Panc1 (cell line): ENCODE measurements at regions not wholly inside any gene's neighbourhood (a gene's known extent, or its start where the extent isn't known, plus 50 kb on each side); places are given as distances from the start of the nearest gene placed in this dataset.

ENCODE experiments used
- ATAC-seq: fragments of 200-7000 bp; cut with Tn5 transposase; 2 replicates; pipeline ENCODE4 v1.9.1; 2020; ENCODE audit warnings: mild to moderate bottlenecking, moderate library complexity
- BruUV-seq: library from RNA; stranded (reverse); fragments of 400-500 nt; replicated peaks from 2 replicates; lab custom pipeline; 2021; lab: Mats Ljungman, UMichigan
- CTCF ChIA-PET: fragments of 300-600 bp; sonication (Branson Sonifier 250); formaldehyde crosslinking; loops from one replicate; lab custom pipeline; 2022; ENCODE audit warnings: antibody characterized with exemption; lab: Charles Lee
- POLR2A ChIA-PET: fragments of 300-600 bp; sonication (Branson Sonifier 250); formaldehyde crosslinking; loops from one replicate; lab custom pipeline; 2022; ENCODE audit warnings: antibody characterized with exemption; lab: Charles Lee
- DNase-seq: peaks from one replicate; pipeline ENCODE4 v3.0.0-alpha.2; 2010; ENCODE audit warnings: low read depth, low spot score
- H3K27ac ChIP-seq: 2 replicates; pipeline ENCODE4 v1.5.1; 2011; ENCODE audit warnings: mild to moderate bottlenecking, low read length, inconsistent platforms
- H3K27me3 ChIP-seq: fragments of 200-500 bp; sonication (Bioruptor generic); 2 replicates; pipeline ENCODE4 v1.6.0; 2014; ENCODE audit warnings: low read length, inconsistent platforms; ENCODE audit not compliant: control insufficient read depth, insufficient read depth
- H3K36me3 ChIP-seq: fragments of 200-500 bp; sonication (Bioruptor generic); 2 replicates; pipeline ENCODE4 v1.5.1; 2014; ENCODE audit warnings: inconsistent platforms, mild to moderate bottlenecking, low read length, moderate library complexity; ENCODE audit not compliant: control insufficient read depth, insufficient read depth
- H3K4me1 ChIP-seq: 2 replicates; pipeline ENCODE4 v1.5.1; 2011; ENCODE audit warnings: inconsistent platforms, mild to moderate bottlenecking, low read length, moderate library complexity; ENCODE audit not compliant: control insufficient read depth, insufficient read depth
- H3K4me3 ChIP-seq, 2 experiments: 2 replicates each; pipeline ENCODE4 v1.5.1; 2011 to 2012; ENCODE audit warnings: low read depth in 2 of 2, low read length in 2 of 2, mild to moderate bottlenecking in 2 of 2, inconsistent platforms in 1 of 2, moderate library complexity in 1 of 2
- H3K9me3 ChIP-seq: fragments of 200-500 bp; sonication (Bioruptor generic); 2 replicates; pipeline ENCODE4 v1.5.1; 2014; ENCODE audit warnings: low read depth, mild to moderate bottlenecking, inconsistent platforms, low read length, moderate library complexity; ENCODE audit not compliant: control insufficient read depth, insufficient read depth
- CTCF ChIP-seq: fragments of 450-650 bp; IDR thresholded peaks from 2 replicates; pipeline ENCODE4 v1.5.1; 2017; ENCODE audit warnings: mild to moderate bottlenecking
- POLR2AphosphoS5 ChIP-seq: IDR thresholded peaks from 2 replicates; pipeline ENCODE4 v1.6.1; 2012; ENCODE audit warnings: mild to moderate bottlenecking, low read depth, low read length, moderate library complexity
- REST ChIP-seq, 2 experiments: IDR thresholded peaks; 2 replicates each; pipeline ENCODE4 v1.6.1; 2011 to 2012; ENCODE audit warnings: low read depth in 2 of 2, control low read depth in 1 of 2, low read length in 1 of 2, mild to moderate bottlenecking in 1 of 2, moderate library complexity in 1 of 2; ENCODE audit not compliant: insufficient read depth in 1 of 2
- SIN3A ChIP-seq: IDR thresholded peaks from 2 replicates; pipeline ENCODE4 v1.6.1; 2012; ENCODE audit warnings: low read depth, mild to moderate bottlenecking, low read length, moderate library complexity, borderline replicate concordance; ENCODE audit not compliant: insufficient read depth
- TCF7L2 ChIP-seq: IDR thresholded peaks from 2 replicates; pipeline ENCODE4 v1.6.1; 2011; ENCODE audit warnings: mild to moderate bottlenecking, low read depth, low read length, inconsistent platforms
- in situ Hi-C: cut with HindIII; loops from 2 replicates; pipeline ENCODE4 v1.10.0; 2016; ENCODE audit warnings: low sequenced_read_pairs, low pct_unique_long_range_greater_than_20kb
- intact Hi-C: fragments of 100-400 bp; cut with micrococcal nuclease; formaldehyde crosslinking; loops from one replicate; pipeline ENCODE4 v1.10.0; 2022; ENCODE audit not compliant: unreplicated experiment

GRCh38 chr6:6897140-6897539 is 210.6 kb upstream of the RREB1 start:
- ATAC-seq (no peak), DNase-seq (no peak)
- Histone ChIP-seq H3K4me1 (no peaks in the 10 kb centered on the region), H3K27ac (no peak overlapping the region), H3K36me3 (no peaks in the 10 kb centered on the region), H3K27me3 (peaks cover 2% of the 10 kb centered on the region; the same call in 1 of the 2 replicates), H3K4me3 (no peak overlapping the region), H3K9me3 (no peaks in the 10 kb centered on the region)
- no peak for TF ChIP-seq REST (IDR thresholded peaks at IDR 0.05; ENCODE audit: insufficient read depth in 1 of 2, low read depth in 2 of 2, low read length in 1 of 2)
- no peak for TF ChIP-seq CTCF
- no peak for TF ChIP-seq SIN3A
- TF ChIP-seq POLR2AphosphoS5: no peak
- no peak for TF ChIP-seq TCF7L2
- no TSS peak for BruUV-seq
- intact Hi-C loops (no loop called here), in situ Hi-C loops (no loop called here)
- ChIA-PET CTCF (no interaction called here), POLR2A (no interaction called here)

DNA sequence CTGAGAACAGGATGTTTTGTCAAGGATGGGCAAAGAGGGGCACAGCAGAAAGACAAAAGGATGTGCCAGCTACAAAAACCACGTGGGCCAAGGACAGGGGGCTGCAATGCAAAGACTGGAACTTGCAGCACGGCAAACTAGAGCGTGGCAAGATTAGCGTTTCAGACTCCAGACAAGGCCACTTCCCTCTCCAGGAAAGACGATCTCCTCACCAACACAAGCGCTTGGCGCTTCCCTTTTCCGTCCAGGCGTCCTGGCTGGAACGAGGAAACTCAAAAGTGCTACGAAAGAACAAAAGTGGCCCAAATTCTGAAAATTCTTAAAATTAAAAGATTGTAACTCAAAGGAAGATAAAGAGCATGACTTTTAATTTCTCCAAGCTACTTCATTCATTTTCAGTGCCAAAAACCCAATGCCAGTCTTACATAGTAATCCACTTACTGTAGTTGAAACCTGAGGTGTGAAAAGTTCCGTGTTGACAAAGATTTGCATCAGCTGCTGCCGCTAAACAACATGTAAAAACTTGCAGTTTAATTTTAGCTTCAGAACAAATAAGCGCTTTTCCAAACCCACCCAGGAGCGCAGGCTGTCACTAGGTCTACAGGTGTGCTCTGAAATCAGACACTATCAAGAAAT is 207.1 kb upstream of the RREB1 start:
- Histone ChIP-seq H3K27ac (no peak overlapping the region), H3K27me3 (peaks cover 5% of the 10 kb centered on the region), H3K36me3 (no peaks in the 10 kb centered on the region), H3K4me3 (no peak overlapping the region), H3K9me3 (no peaks in the 10 kb centered on the region), H3K4me1 (no peaks in the 10 kb centered on the region)
- in situ Hi-C loops (no loop called here), intact Hi-C loops (no loop called here)
- DNase-seq (no peak), ATAC-seq (no peak)
- TF ChIP-seq POLR2AphosphoS5 (no peak), CTCF (no peak), TCF7L2 (no peak), REST (IDR thresholded peaks at IDR 0.05; ENCODE audit: insufficient read depth in 1 of 2, low read depth in 2 of 2, low read length in 1 of 2) (no peak), SIN3A (no peak)
- ChIA-PET POLR2A (no interaction called here), CTCF (no interaction called here)
- no TSS peak for BruUV-seq
